ENCODE measurements at regions not wholly inside any gene's neighbourhood (a gene's known extent, or its start where the extent isn't known, plus 50 kb on each side); places are given as distances from the start of the nearest gene placed in this dataset.
A peak's percentile ranks its signal among the peaks of the same experiment; 100 is the strongest.

DNA sequence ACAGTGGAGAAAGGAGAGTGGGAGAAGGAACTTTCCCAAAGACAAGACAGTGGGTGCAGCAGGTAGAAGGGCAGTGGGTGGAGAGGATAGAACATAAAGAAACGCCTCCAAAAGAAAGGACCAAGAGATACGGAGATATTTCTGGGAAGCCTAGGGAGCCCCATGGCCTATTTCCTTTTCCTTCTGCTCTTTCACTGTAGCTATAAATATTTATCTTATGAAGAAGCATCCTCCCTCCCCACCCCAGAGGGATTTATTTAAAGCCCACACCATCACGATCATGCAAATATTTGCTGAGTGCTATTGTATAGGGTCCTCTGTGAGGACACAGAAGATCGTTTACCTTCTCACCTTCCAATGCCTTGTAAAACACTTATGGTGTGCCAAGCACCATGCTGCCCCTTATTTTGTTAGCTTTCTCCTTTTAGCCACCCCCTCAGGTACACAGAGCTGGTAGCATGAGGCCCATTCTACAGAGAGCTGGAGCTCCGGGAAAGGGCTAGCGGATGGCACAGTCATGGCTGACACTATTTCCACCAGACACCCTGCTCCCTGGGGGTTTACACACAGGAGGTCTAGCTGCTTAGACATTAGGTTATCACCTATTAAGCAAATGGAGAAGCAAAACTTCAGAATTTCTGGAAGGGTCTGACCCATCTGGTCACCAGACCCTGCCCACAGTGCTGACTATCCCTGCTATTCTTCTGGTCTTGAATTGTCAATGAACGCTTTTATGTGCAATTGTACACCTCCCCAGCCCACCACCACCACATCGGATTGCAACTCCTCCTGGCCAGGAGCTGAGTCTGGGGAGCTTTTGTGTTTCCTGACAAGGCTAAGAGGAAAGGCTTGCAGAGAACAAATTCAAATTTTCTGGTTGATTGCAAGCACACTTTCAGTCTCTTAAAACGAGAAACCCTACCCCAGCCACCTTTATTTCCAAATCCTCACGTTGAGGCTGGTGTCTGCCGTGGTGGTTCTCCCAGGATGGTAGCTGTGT is 91.8 kb upstream of the KLF7 start:
- DNase-seq: no peak

DNA sequence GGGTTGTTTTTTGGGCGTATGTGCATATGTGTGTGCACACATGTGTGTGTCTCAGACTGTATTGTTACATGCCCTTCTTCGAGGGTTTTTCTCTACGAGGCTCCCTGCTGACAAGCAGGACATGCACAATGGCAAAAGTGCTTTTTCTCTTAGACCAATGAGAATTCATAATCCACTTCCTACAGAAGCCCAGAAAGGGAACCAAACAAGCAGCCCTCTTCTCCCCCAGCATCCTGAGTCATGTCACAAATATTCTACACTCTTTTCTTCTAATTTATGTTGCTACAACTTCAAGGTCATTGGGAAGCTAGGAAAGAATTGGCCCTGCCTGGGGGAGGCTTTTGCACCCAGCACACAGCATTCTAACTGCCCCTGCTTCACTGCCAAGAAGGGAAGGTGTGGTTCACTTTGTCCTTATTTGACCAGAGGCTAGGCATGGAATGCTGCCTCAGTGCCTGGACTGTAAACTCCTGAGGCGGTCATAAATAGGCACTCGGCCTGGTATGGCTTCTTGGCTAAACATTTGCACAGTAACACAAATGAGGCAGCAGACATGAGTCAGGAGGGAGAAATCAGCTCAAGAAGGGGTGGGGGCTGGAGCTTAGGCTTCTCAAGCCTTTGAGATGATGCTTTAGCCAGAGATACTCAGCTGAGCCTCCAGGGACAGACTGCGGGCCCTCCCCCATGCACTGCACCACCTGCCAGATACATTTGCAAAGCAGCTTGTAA is 92.7 kb upstream of the KLF7 start:
- DNase-seq: no peak

DNA sequence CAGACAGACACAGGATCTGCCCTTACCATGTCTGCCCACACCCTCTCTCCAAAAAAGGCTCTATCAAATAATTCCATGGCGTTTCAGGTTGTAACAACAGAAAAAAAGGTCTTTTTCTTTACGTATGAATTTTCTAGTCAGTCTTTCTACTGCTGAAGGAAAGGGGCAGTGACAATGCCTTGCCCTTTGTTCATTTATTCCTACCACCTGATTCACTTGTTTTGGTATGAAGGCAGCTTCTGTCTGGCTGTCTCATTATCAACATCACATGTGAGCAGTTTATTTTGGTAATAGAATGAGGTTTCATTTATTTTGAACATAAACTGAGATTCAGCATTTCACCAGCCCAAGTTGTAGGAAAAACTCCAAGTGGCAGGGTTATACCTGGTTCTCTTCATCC is 94.3 kb upstream of the KLF7 start:
- DNase-seq: no peak

DNA sequence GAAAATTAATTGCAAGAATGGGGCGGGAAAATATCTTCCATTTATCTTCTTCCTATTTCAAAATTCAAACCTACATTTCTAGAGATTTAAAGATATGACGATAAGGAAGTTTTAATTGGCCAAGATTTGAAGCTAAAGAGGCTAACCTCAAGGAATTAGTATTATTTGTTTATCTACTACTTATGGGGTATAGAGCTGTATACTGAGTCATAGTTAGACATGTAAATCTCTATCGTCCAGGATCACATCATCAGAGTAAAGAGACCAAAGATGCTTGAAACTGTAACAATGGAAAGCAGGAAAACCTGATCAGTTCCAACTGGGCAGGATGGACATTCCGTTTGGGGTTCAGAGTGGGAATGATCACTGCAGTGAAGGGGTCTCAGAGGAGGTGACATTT is 95.2 kb upstream of the KLF7 start:
- no peak for DNase-seq

DNA sequence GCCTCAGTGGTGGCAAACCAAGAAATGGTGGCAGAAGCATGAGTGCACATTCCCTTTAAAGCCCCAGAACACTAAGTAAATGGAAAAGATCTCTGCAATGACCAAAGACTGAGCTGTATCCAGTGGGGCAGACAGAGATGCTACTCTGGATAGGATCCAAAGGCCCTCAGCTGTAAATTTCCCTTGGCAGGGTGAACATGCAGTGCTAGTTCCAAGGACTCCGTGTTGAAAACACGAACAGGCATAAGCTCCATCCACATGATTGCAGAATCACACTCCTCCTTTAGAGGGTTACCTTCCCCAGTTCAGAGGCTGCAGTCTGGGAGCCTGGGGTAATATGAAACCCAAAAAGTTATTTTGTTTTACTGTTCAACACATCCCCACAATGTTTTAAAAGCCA is 98.6 kb upstream of the KLF7 start:
- no peak for DNase-seq

DNA sequence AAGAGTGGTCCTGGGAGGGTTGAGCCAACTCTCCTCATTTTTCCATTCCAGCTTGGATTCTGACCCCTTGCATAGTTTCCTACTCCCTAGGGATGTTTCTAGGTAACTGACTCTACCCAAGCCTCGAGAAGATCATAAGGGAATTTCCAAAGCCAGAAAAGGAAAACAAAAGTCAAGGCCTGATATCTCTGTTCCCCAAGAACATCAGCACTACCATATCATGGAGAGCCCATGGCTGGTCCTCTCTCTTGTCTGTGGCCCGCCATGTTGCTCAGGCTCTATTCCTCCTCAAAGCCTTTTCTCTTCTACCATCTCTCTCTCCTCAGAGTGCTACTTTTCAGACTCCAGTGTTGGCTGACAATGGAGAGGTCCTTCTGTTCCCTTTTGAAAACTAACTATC is 99.6 kb upstream of the KLF7 start:
- no peak for DNase-seq

DNA sequence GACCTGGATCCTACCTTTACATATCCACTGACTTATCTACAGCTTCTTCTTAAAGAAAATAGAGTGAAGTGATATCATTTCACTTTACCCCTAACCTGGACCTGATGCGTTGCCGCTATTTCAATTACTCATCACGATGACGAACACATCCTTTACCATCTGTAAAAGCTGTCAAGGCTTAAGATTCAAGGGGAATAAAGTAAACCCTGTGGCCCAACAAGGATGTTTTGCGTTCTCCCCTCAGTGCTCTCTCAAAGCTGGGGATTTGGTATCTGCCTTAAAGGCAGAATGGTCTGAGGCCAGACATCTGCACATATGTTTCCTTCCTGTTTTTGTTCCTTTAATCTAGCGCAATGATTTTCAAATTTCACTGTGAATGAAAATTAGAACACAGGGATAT is 100.1 kb upstream of the KLF7 start:
- no peak for DNase-seq

DNA sequence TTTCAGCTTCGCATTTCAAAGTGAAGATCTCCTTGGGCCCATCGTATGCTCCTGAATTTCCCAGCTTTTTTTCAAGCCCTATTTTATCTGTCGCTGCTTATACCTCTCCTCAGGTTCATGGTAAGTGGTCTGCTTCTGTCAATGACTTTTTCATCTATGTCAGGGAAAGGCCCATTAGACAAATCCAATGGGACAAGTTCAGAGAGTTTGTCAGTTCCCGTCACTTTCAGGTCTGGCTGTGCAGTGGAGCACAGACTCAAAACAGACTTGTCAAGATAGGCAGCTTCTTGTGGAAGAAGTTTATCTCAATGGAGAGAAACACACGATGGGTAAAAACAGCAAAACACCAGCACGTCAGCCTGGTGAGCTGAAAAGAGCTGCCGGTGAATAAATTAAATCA is 100.9 kb upstream of the KLF7 start:
- no peak for DNase-seq

DNA sequence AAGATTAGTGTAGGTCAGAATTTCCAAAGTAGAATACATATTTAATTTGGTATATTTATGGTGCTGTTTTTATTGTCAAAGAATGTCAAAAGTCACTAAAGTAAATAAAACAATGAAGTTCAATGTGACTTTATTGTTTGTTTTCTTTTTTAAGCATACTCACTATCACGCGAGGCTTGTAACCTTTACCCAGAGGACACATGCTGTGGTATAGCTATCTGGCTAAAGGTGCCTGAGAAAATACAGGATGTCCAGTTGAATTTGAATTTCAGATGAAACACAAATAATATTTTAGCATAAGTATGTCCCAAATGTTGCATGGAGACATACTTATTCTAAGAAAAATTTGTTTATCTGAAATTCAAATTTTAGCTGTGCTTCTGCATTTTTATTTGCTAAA is 103.3 kb upstream of the KLF7 start:
- DNase-seq: no peak

DNA sequence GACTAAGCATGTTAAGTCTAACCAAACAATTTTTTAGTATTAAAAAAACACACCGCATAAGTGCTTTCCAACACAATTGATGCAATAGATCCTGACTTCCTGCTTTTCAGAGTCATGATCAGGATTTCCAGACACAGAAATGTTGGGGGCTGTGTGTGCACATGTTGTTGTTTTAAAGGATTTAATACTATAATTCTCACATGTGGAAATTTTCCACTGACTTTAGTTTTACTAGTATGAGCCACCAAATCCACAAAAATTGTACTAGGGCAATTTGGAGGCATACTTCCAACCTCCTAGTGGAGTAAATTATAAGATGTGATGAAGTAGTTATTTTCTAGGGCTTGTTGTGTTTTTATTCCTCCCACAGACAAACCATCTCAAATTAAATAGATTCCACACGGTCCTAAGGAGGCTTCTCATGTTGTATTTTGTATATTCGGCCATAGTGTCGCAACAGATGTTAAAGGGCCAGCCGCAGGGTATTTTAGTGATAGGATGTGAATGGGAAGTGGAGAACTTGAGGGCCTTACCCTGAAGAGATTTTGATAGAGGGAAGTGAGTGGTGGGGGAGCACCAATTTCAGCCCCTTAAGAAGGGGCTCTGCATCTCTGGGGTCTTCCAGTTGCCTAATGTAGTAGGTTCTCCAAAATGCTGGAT is 108.9 kb upstream of the KLF7 start:
- DNase-seq: no peak

DNA sequence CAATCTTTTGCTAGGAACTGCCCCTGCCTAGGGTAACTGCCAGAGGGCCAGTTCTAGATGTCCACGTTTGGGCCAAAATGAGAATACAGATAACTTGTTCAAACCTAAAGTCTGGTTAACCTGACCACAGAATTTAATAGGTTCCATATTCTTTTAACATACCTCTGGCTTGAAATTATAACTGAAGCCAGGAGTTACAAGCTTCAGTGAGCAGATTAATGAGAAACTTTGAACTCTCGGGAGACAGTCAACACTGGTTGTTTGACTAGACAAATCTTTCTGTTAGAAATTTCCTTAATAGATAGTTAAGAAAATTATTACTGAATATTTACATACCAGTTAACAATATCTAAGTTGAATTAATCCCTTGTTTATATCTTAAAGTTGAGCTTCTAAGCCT is 110.0 kb upstream of the KLF7 start:
- DNase-seq: no peak

DNA sequence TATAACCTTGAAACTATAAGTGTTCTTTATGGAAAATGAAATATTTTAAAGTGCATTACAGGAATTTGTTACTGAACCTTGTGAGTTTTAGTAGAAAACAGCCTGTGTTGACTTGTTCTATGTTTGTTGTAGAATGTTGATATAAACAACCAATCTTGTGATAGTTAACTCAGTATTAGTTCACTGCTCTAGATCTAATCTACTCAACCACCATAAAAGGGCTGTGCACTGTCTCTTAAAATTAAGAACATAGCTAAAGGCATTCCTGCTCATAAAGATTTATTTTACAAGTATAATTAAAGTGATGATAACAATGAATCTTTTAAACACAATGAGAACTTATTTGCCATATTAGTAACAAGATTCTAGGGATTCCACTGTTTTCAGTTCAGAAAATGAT is 110.5 kb upstream of the KLF7 start:
- no peak for DNase-seq

DNA sequence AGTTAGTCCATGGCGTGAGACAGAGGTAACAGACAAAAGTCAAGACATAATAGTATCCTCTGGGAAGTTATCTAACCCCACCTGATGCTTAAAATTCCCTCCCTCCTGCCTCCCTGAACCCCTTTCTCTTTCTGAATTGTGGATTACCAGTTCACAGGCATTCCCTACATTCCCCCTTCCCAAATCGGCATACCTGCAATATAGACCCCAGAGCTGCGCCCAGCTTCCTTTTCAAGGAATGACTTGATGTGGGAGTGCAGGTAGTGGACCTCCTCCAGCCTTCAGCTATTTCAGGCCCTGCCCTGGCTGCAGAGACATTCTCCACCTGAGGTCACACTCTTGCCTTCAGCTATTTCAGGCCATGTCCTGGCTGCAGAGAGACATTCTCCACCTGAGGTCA is 111.1 kb upstream of the KLF7 start:
- DNase-seq: no peak

DNA sequence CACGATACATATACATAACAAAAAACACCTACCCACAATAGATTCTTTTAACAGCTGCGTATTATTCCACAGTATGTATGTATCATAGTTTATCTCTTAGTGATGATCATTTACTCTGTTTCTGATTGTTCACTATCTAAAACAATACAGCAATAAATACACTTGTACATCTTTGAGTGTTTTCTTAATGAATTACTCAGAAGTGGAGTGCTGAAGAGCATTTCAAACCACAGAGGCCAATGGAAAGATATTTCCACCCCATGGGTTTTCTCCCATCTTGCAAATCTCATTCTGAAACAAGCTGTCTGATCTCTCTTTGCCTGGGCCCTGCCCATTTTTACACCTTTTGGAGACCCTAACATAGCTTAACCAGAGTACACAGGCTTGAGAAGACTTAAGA is 113.8 kb upstream of the KLF7 start:
- DNase-seq: peak in 1 of 5 experiments; percentile 83

DNA sequence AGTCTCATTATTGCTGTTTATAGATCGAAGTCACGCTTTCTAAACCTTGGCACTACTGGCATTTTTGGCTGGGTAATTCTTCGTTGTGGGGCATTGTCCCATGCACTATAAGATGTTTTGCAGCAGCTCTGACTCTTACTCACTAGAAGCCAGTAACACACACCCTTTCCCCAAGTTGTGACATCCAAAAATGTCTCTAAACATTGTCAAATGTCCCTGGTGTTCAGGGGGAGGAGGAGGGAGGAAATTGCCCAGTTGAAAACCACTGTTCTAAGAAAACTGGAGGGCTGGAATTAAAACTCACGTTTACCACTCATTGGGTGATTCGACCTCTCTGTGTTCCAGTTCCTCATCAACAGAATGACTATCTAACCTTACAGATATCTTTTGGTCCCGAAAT is 115.7 kb upstream of the KLF7 start:
- no peak for DNase-seq

DNA sequence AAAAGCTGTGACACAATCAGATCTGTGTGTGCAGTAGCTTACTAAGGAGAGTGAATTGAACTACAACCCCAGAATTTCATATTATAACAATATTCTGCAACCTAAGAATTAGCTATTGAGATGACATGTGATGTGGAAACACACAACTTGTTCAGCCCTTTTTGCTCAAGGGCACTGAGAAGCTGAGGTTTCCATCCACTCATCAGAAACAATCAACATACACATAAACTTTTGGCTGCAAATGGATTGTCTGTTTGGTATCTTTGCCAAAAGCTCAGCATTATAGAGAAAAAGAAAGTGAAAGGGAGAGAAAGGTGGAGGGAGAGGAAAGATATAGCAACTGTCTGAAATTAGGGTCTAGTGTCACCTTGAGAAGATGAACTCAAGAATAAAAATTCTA is 117.2 kb upstream of the KLF7 start:
- peak in 1 of 5 experiments; percentile 57 for DNase-seq

DNA sequence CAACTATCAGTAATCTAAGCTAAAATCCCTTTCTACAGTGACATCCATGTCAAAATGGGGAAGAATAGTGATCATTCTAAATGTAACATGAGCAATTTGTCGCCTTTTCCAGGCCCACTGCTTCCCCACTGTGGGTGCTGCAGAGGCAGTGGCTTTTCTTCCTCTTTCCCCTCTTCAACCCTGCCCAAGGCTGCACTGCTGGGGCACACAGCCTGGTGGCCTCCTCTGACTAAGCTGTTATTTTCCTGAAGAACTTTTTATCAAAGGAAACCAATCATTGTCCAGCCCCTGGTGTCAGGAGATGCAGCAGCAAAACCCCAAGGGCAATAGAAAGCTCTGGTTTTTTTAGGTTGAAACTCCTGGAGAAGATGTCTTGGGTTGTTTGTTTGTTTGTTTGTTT is 117.6 kb upstream of the KLF7 start:
- DNase-seq: peak in 1 of 5 experiments; percentile 48

DNA sequence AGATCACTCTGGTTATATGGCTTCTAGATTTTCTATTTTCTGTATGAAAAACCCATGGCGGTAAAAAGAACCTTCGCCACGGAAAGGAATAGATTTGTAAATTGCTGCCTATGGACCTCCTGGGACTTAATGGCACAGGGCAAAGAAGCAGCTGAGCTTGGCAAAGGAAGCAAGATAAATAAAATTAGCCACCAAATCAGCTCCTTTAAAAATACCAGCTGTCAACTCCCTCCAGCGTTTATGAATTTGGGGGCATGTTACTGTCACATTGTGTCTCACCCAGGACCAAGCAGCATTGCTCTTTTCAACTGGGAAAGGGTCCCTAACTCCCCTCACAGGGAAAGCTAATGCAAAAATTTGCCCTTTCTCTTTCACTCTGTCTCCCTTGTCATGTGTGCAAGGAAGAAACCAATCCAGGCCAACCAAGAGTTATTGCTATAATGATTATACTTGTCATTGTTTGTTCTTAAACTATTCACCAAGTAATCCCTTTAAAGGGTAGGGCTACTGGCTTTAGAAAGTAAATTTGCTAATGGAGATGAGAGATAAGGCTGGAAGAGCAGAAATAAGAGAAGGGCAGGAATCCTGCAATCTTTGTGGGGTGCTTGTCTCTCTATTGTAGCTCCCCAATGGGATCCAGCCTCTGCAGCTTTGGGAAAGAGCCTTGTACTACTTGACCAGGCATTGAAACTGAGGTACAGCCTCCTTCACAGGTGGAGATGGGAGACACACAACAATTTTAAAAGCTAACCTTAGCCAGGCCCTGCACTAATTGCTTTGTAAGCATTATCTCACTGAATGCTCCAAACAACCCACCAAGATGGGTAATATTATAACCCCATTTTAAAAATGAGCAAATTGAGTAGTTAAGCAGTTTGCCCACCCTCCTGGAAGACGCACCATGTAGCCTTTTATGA is 119.1 kb upstream of the KLF7 start:
- DNase-seq: no peak

DNA sequence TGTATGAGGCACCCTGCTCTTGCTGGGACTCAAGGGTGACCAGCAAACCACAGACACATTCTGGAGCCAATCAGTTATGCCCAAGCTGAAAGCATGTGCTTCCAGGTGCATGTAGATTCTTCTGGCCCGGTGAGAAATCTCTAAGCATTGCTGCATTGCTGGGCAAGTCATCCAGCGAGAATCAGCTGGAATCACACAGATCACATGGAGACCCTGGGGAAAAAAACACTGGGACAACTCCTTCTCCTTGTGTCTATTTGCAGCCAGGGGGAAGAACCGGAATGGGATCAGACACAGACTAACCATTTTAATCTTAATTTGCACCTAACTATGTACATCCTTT is 119.7 kb upstream of the KLF7 start:
- peak in 1 of 5 experiments; percentile 49 for DNase-seq

DNA sequence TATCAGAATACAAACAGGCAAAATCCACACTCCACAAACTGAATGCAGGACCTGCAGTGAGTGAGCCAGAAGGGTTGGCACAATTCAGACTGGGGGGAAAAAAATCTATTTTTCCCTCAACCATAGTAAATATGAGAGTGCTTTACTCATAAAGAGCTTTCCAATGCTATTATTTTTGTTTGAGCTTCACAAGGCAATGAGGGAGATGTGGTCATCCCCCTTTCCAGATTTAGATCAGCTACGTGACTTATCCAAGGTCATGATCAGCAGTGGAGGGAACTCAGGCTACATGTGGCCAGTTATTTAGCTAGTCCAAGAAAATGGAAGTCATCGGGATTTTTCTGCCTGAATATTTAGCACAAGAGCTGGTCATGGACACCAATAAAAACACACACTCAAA is 120.4 kb upstream of the KLF7 start:
- DNase-seq: peak in 1 of 5 experiments; percentile 69

DNA sequence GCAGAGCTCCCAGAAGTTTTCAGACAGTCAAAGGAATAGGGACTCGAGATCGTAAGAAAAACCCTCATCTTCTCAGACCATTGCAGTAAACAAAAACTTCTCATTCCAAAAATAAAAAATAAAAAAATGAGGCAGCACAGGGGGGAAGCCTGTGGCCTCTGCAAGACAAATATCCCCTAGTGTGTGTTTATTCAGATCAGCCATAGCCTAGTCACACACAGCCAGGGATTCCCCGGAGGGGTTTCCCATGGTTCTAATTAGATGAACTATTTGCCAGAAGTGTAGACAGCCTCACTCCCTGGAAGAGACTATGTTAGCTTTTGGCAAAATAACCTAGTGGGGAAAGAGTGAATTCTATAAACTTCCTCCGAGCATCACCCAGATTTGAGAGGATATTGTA is 122.9 kb upstream of the KLF7 start:
- peak in 1 of 5 experiments; percentile 42 for DNase-seq

DNA sequence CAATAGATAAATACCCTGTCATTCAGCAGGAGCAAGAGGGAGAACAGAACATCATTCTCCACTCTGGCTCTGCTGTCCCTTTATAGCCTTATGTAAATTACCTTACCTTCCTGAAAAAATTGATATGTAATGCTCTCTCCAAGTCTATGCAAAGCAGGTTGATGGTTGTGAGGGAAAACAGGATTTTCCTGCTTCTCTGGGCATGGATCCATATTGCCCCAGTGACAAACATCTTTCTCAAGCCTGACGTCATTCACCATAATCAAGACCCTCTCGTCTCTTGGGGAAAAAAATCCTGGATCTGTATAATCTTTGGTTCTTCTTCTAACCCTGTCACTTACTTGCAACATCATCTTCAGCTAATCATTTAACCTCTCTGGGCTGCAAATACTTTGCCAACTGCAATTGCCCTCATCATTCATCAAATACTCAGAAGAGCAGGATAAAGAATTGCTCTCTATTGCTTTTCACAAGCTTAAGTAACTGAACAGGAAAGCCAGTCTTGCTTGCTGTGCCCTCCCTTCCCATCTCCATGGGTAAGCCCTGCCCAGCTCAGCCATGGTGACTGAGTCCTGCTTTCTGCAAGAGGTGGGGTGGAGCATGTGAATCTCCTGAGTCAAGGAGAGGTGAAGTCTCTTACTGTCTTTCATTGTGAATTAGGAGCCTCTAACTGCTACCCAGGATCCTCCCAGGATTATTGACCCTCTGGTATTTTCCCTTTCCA is 123.7 kb upstream of the KLF7 start:
- no peak for DNase-seq

All from T-helper 2 cell (primary cell).